AG04449 (cell line): ENCODE measurements at regions not wholly inside any gene's neighbourhood (a gene's known extent, or its start where the extent isn't known, plus 50 kb on each side); places are given as distances from the start of the nearest gene placed in this dataset.
A peak's percentile ranks its signal among the peaks of the same experiment; 100 is the strongest.
"Not testable (repeated sequence)": the region's sequence is repeated elsewhere in the genome, so short reads cannot be mapped to it uniquely, and the experiment has no call there.

Experiments
- CTCF ChIA-PET: fragments of 350-600 bp; formaldehyde crosslinking; extraction: SDS; loops from one replicate; lab custom pipeline; 2021; ENCODE audit warnings: antibody characterized with exemption; lab: Yijun Ruan, JAX
- POLR2A ChIA-PET: fragments of 400-600, 350-600 bp; formaldehyde crosslinking; extraction: SDS; loops from one replicate; lab custom pipeline; 2020; ENCODE audit warnings: antibody characterized with exemption, inconsistent platforms; lab: Yijun Ruan, JAX
- DNase-seq: peaks from one replicate; pipeline ENCODE4 v3.0.0-alpha.2; 2010; ENCODE audit warnings: low read depth, low spot score
- H3K4me3 ChIP-seq: 2 replicates; pipeline ENCODE4 v1.5.1; 2011; ENCODE audit warnings: low read depth, mild to moderate bottlenecking, control low read depth, low read length
- TF ChIP-seq, protein P1 (sequence below): IDR thresholded peaks from one replicate; pipeline ENCODE4 v1.5.1; 2011; ENCODE audit warnings: mild to moderate bottlenecking, moderate library complexity, low read length, control low read depth, inconsistent platforms; ENCODE audit not compliant: insufficient read depth; ENCODE audit errors: missing control alignments

DNA sequence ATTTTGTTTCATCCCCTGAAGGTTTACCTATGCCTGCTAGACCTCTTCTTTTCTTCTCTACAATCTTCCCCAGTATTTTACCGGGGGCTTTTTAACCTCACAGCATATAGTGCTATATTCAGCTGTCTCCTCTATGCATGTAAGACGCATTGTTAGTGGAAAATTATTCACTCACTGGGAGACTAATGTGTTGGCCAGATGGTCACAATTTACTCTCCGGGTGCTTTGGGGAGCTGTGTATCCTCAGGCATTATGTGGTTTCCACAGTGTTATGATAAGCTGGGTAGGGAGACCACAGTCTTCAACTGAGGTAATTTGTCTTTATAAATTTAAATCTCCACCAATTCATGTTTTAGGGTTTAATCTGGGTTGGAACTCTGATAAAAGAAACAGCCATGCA, 553.8 kb upstream of the PTCHD4 start:
- ChIA-PET CTCF (no interaction called here), POLR2A (interaction anchor here (0.8 kb wide), 1 partner anchor 216 kb away, joined by 3 read pairs; no protein-coding TSS in a partner anchor)
- TF ChIP-seq, protein P1, sequence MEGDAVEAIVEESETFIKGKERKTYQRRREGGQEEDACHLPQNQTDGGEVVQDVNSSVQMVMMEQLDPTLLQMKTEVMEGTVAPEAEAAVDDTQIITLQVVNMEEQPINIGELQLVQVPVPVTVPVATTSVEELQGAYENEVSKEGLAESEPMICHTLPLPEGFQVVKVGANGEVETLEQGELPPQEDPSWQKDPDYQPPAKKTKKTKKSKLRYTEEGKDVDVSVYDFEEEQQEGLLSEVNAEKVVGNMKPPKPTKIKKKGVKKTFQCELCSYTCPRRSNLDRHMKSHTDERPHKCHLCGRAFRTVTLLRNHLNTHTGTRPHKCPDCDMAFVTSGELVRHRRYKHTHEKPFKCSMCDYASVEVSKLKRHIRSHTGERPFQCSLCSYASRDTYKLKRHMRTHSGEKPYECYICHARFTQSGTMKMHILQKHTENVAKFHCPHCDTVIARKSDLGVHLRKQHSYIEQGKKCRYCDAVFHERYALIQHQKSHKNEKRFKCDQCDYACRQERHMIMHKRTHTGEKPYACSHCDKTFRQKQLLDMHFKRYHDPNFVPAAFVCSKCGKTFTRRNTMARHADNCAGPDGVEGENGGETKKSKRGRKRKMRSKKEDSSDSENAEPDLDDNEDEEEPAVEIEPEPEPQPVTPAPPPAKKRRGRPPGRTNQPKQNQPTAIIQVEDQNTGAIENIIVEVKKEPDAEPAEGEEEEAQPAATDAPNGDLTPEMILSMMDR: no peak
- DNase-seq: no peak
- no peak overlapping the region for H3K4me3 ChIP-seq

DNA sequence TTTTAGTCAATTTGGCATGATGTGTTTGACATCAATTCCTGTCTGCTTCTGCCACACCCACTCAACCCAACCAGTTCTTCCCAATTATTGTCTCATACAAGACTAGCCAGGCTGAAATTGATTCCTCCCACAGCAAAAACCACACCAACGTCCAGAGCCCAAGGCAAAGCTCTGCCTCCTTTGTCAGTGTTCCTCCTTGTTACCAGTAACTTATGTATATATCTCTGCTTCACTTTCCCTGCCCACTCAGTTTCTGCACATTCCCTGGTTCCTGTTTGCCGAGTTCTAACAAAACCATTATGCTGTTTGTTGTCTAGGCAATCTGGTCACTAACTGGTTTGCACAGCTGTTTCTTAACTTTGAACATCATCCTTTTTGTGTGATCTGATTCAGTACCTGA, 547.9 kb upstream of the PTCHD4 start:
- H3K4me3 ChIP-seq: no peak overlapping the region
- TF ChIP-seq, protein P1: no peak
- CTCF ChIA-PET: no interaction called here
- POLR2A ChIA-PET: no interaction called here
- no peak for DNase-seq

DNA sequence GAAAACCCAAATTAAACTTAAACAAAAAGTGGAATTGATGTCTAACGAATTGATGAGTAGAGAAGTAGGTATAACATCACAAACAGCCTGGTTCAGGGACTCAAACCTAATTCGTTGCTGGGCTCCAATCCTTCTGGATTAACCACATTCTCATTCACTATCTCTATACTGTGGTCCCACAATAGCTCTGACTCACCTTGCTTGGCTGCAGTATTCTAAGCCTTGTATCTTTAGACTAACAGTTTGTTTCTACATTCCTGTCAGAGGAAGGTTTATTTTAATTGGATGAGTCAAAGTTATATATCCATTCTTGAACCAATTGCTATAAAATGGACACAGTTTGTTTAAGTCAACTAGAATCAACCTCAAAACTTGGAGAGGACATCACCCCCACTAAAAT, 530.5 kb upstream of the PTCHD4 start:
- H3K4me3 ChIP-seq: no peak overlapping the region
- peak; percentile 16 for DNase-seq
- TF ChIP-seq, protein P1: no peak
- CTCF ChIA-PET: no interaction called here
- POLR2A ChIA-PET: no interaction called here

DNA sequence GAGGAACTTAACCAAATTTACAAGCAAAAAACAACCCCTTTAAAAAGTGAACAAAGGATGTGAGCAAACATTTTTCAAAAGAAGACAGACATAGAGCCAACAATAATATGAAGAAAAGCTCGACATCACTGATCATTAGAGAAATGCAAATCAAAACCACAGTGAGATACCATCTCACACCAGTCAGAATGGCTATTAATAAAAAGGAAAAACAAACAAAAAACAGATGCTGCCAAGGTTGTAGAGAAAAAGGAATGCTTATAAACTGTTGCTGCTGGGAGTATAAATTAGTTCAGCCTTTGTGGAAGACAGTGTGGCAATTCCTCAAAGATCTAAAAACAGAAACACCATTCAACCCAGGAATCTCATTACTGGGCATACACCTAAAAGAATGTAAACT, 527.8 kb upstream of the PTCHD4 start:
- CTCF ChIA-PET, H3K4me3 ChIP-seq: not testable (repeated sequence)
- POLR2A ChIA-PET: interaction anchor here (0.5 to 1.1 kb wide), 3 partner anchors 9 to 32 kb away, joined by 3 to 5 read pairs (median 3); no protein-coding TSS in a partner anchor
- DNase-seq: peak; percentile 7

DNA sequence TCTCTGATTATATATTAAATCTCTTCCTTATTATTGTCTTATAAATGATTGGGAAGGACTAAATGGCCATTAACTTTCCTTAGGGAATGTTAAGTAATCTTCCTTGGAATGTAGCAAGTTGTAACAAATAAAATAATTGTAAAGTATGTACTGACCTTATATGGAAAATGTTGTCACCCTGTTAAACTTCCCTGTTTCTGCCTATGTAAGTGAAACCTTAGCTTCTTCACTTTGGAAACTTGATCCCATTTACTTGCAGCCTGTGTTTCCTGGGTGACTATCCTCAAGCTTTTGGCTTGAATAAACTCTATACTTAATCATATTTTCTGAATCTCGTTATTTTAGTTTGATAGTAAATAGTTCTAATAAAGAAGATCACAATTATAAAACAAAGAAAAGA, 519.5 kb upstream of the PTCHD4 start:
- TF ChIP-seq, protein P1: no peak
- CTCF ChIA-PET: no interaction called here
- DNase-seq: no peak
- POLR2A ChIA-PET: no interaction called here
- no peak overlapping the region for H3K4me3 ChIP-seq

DNA sequence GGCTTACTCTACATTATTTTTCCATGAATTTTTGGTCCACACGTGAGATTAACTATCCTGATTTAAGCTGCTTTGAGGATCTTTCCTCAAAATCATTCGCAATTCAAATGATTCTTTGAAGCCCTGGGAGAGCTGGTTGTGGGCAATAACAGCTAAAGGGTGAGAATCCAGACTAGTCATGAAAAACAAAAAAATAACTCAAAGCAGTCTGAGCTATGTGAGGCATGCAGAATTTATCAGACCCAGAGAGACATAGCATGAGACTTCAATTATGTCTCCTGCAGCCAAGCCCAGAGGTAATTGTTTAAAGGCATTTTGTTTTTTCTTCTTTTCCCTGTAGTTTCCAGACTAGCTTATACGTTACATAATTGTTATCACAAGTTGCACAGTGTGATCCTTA, 517.3 kb upstream of the PTCHD4 start:
- no peak for DNase-seq
- ChIA-PET CTCF (no interaction called here), POLR2A (interaction anchor here (1.1 kb wide), 1 partner anchor 11 kb away, joined by 3 read pairs; no protein-coding TSS in a partner anchor)
- TF ChIP-seq, protein P1: no peak
- H3K4me3 ChIP-seq: no peak overlapping the region

DNA sequence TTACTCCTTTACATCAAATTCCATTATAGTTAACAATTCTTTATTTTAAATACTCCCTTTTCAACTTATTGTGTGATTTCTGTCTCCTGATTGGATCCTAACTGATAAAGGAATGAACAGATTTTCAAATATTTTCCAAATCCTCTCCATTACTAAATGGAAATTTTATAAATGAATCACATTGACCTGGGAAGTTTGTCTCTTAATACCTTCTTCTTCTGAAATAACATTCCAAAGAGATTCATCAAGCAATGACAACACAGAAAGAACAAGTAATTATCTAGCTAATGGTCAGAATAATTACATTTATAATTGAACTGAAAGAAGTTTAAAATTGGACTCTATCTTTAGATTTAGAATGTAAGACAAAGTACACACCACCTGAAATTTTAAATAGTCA, 515.4 kb upstream of the PTCHD4 start:
- POLR2A ChIA-PET: no interaction called here
- CTCF ChIA-PET: interaction anchor here (1.4 kb wide), 1 partner anchor 138 kb away, joined by 4 read pairs; no protein-coding TSS in a partner anchor
- no peak for DNase-seq
- TF ChIP-seq, protein P1: no peak
- H3K4me3 ChIP-seq: no peak overlapping the region
